GM23338 (cell line): ENCODE measurements at regions not wholly inside any gene's neighbourhood (a gene's known extent, or its start where the extent isn't known, plus 50 kb on each side); places are given as distances from the start of the nearest gene placed in this dataset.
A peak's percentile ranks its signal among the peaks of the same experiment; 100 is the strongest.
"Not testable (repeated sequence)": the region's sequence is repeated elsewhere in the genome, so short reads cannot be mapped to it uniquely, and the experiment has no call there.

Source experiments
- ATAC-seq: fragments of 200-7000 bp; cut with Tn5 transposase; 3 replicates; pipeline ENCODE4 v1.9.1; 2020
- DNase-seq: peaks from one replicate; pipeline ENCODE4 v3.0.0-alpha.2; 2015; ENCODE audit warnings: low spot score
- H2AFZ ChIP-seq: fragments of 200-600 bp; sonication (generic); 2 replicates; pipeline ENCODE4 v1.8.0; 2016; ENCODE audit warnings: antibody characterized with exemption, mild to moderate bottlenecking, moderate library complexity
- H3F3A ChIP-seq: fragments of 200-600 bp; sonication (generic); replicated peaks from 2 replicates; pipeline ENCODE4 v1.8.0; 2017; ENCODE audit warnings: antibody characterized with exemption, mixed run types, low read depth
- H3K27ac ChIP-seq: fragments of 200-600 bp; sonication (generic); 2 replicates; pipeline ENCODE4 v1.6.1; 2016; ENCODE audit warnings: low read depth
- H3K27me3 ChIP-seq: fragments of 200-600 bp; sonication (generic); 2 replicates; pipeline ENCODE4 v1.8.0; 2016; ENCODE audit warnings: mild to moderate bottlenecking, mixed run types, moderate library complexity; ENCODE audit not compliant: insufficient read depth
- H3K36me3 ChIP-seq: fragments of 200-600 bp; sonication (generic); 2 replicates; pipeline ENCODE4 v1.8.0; 2016; ENCODE audit warnings: mild to moderate bottlenecking; ENCODE audit not compliant: insufficient read depth
- H3K4me1 ChIP-seq: fragments of 200-600 bp; sonication (generic); 2 replicates; pipeline ENCODE4 v1.8.0; 2016; ENCODE audit warnings: mild to moderate bottlenecking, moderate library complexity; ENCODE audit not compliant: insufficient read depth
- H3K4me2 ChIP-seq: fragments of 200-600 bp; sonication (generic); 2 replicates; pipeline ENCODE4 v1.7.1; 2017; ENCODE audit warnings: mixed run types
- H3K4me3 ChIP-seq: fragments of 200-600 bp; sonication (generic); 2 replicates; pipeline ENCODE4 v1.6.1; 2016; ENCODE audit warnings: mixed run types
- H3K79me2 ChIP-seq: fragments of 200-600 bp; sonication (generic); replicated peaks from 2 replicates; pipeline ENCODE4 v1.8.0; 2017; ENCODE audit warnings: mild to moderate bottlenecking; ENCODE audit not compliant: insufficient read depth
- H3K9me2 ChIP-seq: fragments of 200-600 bp; sonication (generic); 2 replicates; pipeline ENCODE4 v1.8.0; 2017; ENCODE audit not compliant: insufficient read depth
- H4K20me1 ChIP-seq: fragments of 200-600 bp; sonication (generic); replicated peaks from 2 replicates; pipeline ENCODE4 v1.8.0; 2017; ENCODE audit warnings: mild to moderate bottlenecking; ENCODE audit not compliant: insufficient read depth
- H3K27ac Mint-ChIP-seq: 2 replicates; pipeline ENCODE4 v1.8.0; 2020; ENCODE audit warnings: inconsistent platforms, mild to moderate bottlenecking, moderate library complexity, mixed read lengths
- H3K27me3 Mint-ChIP-seq: 3 replicates; pipeline ENCODE4 v1.8.0; 2022; ENCODE audit warnings: low read depth, mild to moderate bottlenecking, moderate library complexity, mixed read lengths, inconsistent platforms; ENCODE audit not compliant: insufficient read depth, poor library complexity
- H3K36me3 Mint-ChIP-seq: 3 replicates; pipeline ENCODE4 v1.8.0; 2021; ENCODE audit warnings: low read depth, mild to moderate bottlenecking, inconsistent platforms, moderate library complexity, mixed read lengths
- H3K4me1 Mint-ChIP-seq: 3 replicates; pipeline ENCODE4 v1.8.0; 2020; ENCODE audit warnings: mild to moderate bottlenecking, inconsistent platforms, mixed read lengths
- H3K4me3 Mint-ChIP-seq: 3 replicates; pipeline ENCODE4 v1.8.0; 2021; ENCODE audit warnings: moderate library complexity, mild to moderate bottlenecking, inconsistent platforms, mixed read lengths
- H3K9me3 Mint-ChIP-seq: 3 replicates; pipeline ENCODE4 v1.8.0; 2020; ENCODE audit warnings: moderate library complexity, mild to moderate bottlenecking, inconsistent platforms, mixed read lengths
- EZH2 ChIP-seq: fragments of 200-600 bp; sonication (generic); IDR thresholded peaks from one replicate; pipeline ENCODE4 v1.8.0; 2017; ENCODE audit warnings: antibody characterized with exemption, mild to moderate bottlenecking, low read depth; ENCODE audit not compliant: unreplicated experiment
- EZH2phosphoT487 ChIP-seq: fragments of 200-600 bp; sonication (generic); IDR thresholded peaks from one replicate; pipeline ENCODE4 v1.8.1; 2018; ENCODE audit warnings: antibody characterized with exemption; ENCODE audit not compliant: unreplicated experiment
- JUNB ChIP-seq: IDR thresholded peaks from one replicate; pipeline ENCODE4 v1.6.1; 2016; ENCODE audit warnings: antibody characterized with exemption; ENCODE audit not compliant: unreplicated experiment
- STAT1 ChIP-seq: IDR thresholded peaks from one replicate; pipeline ENCODE4 v1.6.1; 2016; ENCODE audit warnings: antibody characterized with exemption; ENCODE audit not compliant: unreplicated experiment
- ZNF114 ChIP-seq: fragments of 250-450 bp; sonication (Bioruptor Pico); IDR thresholded peaks from 2 replicates; pipeline ENCODE4 v1.5.0; 2020; ENCODE audit warnings: mild to moderate bottlenecking, moderate library complexity
- ZNF331 ChIP-seq: fragments of 250-450 bp; sonication (Bioruptor Pico); IDR thresholded peaks from 2 replicates; pipeline ENCODE4 v1.5.0; 2020; ENCODE audit warnings: low read depth, mild to moderate bottlenecking, moderate library complexity
- TF ChIP-seq, protein P1 (sequence below): IDR thresholded peaks from 2 replicates; pipeline ENCODE4 v1.6.1; 2016; ENCODE audit warnings: antibody characterized with exemption
- TF ChIP-seq, protein P2 (sequence below): IDR thresholded peaks from one replicate; pipeline ENCODE4 v1.6.1; 2018; ENCODE audit warnings: antibody characterized with exemption; ENCODE audit not compliant: unreplicated experiment

DNA sequence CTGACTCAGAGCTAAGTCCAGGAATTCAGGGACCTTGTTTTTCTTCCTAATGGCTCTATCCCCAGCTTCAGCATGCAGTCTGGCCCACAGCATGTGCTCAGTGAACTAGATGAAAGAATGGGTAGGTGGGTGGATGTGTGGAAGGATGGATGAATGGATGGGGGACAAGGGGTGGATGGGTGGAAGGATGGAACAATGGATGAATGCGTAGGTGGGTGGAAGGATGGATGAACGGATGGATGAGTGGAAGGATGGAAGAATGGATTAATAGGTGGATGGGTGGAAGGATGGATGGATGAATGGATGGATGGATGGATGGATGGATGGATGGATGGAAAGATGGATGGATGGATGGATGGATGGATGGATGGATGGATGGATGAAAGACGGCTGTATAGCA is 79.7 kb upstream of the SFSWAP start:
- H3K27me3 ChIP-seq, result no peaks in the 10 kb centered on the region
- TF ChIP-seq, protein P1, sequence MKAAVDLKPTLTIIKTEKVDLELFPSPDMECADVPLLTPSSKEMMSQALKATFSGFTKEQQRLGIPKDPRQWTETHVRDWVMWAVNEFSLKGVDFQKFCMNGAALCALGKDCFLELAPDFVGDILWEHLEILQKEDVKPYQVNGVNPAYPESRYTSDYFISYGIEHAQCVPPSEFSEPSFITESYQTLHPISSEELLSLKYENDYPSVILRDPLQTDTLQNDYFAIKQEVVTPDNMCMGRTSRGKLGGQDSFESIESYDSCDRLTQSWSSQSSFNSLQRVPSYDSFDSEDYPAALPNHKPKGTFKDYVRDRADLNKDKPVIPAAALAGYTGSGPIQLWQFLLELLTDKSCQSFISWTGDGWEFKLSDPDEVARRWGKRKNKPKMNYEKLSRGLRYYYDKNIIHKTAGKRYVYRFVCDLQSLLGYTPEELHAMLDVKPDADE, result no peak
- TF ChIP-seq ZNF114 (no peak), JUNB (no peak), EZH2 (no peak), STAT1 (no peak), EZH2phosphoT487 (no peak), ZNF331 (no peak)
- TF ChIP-seq, protein P2, sequence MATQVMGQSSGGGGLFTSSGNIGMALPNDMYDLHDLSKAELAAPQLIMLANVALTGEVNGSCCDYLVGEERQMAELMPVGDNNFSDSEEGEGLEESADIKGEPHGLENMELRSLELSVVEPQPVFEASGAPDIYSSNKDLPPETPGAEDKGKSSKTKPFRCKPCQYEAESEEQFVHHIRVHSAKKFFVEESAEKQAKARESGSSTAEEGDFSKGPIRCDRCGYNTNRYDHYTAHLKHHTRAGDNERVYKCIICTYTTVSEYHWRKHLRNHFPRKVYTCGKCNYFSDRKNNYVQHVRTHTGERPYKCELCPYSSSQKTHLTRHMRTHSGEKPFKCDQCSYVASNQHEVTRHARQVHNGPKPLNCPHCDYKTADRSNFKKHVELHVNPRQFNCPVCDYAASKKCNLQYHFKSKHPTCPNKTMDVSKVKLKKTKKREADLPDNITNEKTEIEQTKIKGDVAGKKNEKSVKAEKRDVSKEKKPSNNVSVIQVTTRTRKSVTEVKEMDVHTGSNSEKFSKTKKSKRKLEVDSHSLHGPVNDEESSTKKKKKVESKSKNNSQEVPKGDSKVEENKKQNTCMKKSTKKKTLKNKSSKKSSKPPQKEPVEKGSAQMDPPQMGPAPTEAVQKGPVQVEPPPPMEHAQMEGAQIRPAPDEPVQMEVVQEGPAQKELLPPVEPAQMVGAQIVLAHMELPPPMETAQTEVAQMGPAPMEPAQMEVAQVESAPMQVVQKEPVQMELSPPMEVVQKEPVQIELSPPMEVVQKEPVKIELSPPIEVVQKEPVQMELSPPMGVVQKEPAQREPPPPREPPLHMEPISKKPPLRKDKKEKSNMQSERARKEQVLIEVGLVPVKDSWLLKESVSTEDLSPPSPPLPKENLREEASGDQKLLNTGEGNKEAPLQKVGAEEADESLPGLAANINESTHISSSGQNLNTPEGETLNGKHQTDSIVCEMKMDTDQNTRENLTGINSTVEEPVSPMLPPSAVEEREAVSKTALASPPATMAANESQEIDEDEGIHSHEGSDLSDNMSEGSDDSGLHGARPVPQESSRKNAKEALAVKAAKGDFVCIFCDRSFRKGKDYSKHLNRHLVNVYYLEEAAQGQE, result no peak
- H3K27ac ChIP-seq, result no peak overlapping the region
- H3K4me3 ChIP-seq, result no peak overlapping the region
- ATAC-seq, result no peak
- H3K4me2 ChIP-seq, result no peak overlapping the region
- H3K36me3 ChIP-seq, result no peaks in the 10 kb centered on the region
- H4K20me1 ChIP-seq, result no peaks in the 10 kb centered on the region
- no peaks in the 10 kb centered on the region for H3F3A ChIP-seq
- H2AFZ ChIP-seq, result no peak overlapping the region
- no peaks in the 10 kb centered on the region; the same call in 1 of the 2 replicates for H3K9me2 ChIP-seq
- peaks cover 22% of the 10 kb centered on the region for H3K4me1 Mint-ChIP-seq
- no peak overlapping the region; the same call in 2 of the 3 replicates for H3K4me3 Mint-ChIP-seq
- no peaks in the 10 kb centered on the region for H3K27me3 Mint-ChIP-seq
- H3K36me3 Mint-ChIP-seq, result no peaks in the 10 kb centered on the region
- H3K27ac Mint-ChIP-seq, result no peak overlapping the region
- H3K79me2 ChIP-seq, result no peaks in the 10 kb centered on the region
- no peak for DNase-seq
- H3K9me3 Mint-ChIP-seq, result peaks cover 3% of the 10 kb centered on the region; the same call in 1 of the 3 replicates
- H3K4me1 ChIP-seq, result no peaks in the 10 kb centered on the region

DNA sequence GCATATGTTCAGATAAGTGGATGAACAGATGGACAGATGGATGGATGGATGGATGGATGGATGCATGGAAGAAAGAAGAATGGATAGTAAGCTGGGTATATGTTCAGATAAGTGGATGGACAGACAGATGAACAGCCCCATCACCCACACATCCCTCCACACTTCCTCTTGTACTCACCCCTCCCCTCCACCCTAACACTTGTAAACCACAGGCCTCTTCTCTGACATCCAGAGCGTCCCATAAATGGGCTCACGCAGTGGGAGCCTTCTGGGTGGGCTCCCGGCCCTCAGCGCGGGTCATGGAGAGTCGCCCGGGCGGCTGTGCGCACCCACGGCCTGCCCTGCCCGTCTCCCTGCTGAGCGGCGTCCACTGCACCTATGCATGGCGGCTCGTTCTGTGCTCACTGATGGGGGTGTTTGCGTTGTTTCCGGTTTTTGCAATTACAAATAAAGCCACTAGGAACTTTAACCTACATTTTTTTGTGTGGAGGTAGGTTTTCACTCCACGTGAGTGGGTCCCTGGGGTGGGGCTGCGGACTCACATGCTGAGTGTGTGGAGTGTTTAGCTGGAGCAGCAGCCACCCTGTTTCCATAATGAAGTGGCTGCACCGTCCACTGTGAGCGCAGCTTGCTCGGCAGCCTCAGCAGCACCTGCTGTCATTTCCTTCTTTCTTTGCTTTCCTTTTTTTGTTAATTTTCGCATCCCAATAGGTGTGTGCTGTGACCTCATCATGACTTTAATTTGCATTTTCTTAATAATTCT is 78.8 kb upstream of the SFSWAP start:
- not testable (repeated sequence) for H3K4me1 ChIP-seq, H3K9me2 ChIP-seq, H3K4me3 Mint-ChIP-seq, H2AFZ ChIP-seq, ATAC-seq, H3K27ac ChIP-seq, H3K79me2 ChIP-seq, H3K27me3 Mint-ChIP-seq, H3K4me2 ChIP-seq, H4K20me1 ChIP-seq, H3K36me3 ChIP-seq, H3K9me3 Mint-ChIP-seq, H3K4me3 ChIP-seq, DNase-seq, H3K27me3 ChIP-seq, H3K27ac Mint-ChIP-seq, H3F3A ChIP-seq, H3K36me3 Mint-ChIP-seq
- H3K4me1 Mint-ChIP-seq, result peaks cover 21% of the 10 kb centered on the region

DNA sequence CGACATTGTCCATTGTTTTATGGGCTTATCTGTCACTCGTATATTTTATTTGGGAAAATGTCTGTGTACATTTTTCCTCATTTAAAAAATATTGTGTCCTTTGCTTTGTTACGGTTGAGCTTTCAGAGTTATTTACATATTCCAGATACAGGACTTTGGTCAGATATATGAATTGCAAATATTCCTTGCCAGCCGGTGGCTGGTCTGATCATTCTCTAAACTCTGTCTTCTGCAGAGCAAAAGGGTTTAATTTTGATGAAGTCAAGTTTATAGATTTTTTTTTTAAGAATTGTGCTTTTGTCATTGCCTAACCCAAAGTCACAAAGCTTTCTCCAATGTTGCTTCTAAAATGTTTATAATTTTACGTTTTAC is 78.3 kb upstream of the SFSWAP start:
- H3K4me1 ChIP-seq, H3K27ac Mint-ChIP-seq, H3F3A ChIP-seq, DNase-seq, H4K20me1 ChIP-seq, H3K79me2 ChIP-seq, H3K4me3 Mint-ChIP-seq, H3K27me3 ChIP-seq, H3K27me3 Mint-ChIP-seq, H3K36me3 ChIP-seq, H3K36me3 Mint-ChIP-seq, H3K9me2 ChIP-seq, H3K4me2 ChIP-seq, H3K9me3 Mint-ChIP-seq, ATAC-seq, H2AFZ ChIP-seq, H3K27ac ChIP-seq, H3K4me3 ChIP-seq: not testable (repeated sequence)
- peaks cover 21% of the 10 kb centered on the region for H3K4me1 Mint-ChIP-seq

DNA sequence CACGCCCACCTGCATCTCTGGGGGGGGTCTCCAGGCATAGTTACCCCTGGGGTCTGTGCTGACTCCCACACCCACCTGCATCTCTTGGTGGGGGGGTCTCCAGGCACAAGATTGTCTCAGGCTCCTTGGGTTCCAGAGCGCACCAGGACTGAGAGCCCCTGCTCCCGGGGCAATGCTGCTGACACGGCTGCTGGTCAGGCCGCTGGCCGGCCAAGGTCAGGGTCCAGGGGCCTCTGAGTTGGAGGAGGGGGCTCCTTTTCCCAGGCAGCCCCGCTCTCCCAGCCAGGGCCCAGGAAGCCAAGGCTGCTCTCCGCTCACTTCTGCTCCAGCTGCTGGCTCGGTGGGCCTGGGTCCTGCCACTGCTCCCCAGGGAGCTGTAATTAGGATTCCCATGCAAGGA is 77.3 kb upstream of the SFSWAP start:
- H3K27ac Mint-ChIP-seq, H3K27me3 Mint-ChIP-seq, H3K4me1 ChIP-seq, H3F3A ChIP-seq, H3K36me3 ChIP-seq, H3K36me3 Mint-ChIP-seq, H3K4me2 ChIP-seq, H3K4me3 Mint-ChIP-seq, DNase-seq, H3K27ac ChIP-seq, H3K79me2 ChIP-seq, ATAC-seq, H4K20me1 ChIP-seq, H3K9me2 ChIP-seq, H3K27me3 ChIP-seq, H3K4me3 ChIP-seq, H3K9me3 Mint-ChIP-seq: not testable (repeated sequence)
- peaks cover 21% of the 10 kb centered on the region for H3K4me1 Mint-ChIP-seq
- H2AFZ ChIP-seq, result peak overlapping the region; percentile 59; the same call in 1 of the 2 replicates
